HuH-7 (cell line): ENCODE measurements at regions not wholly inside any gene's neighbourhood (a gene's known extent, or its start where the extent isn't known, plus 50 kb on each side); places are given as distances from the start of the nearest gene placed in this dataset.
"Not testable (repeated sequence)": the region's sequence is repeated elsewhere in the genome, so short reads cannot be mapped to it uniquely, and the experiment has no call there.

Experiments
- DNase-seq: peaks from one replicate; pipeline ENCODE4 v3.0.0; 2011; ENCODE audit warnings: low spot score

- peak; percentile 7 for DNase-seq
These were observed 62.2 kb upstream of the FAM241A start for GRCh38 chr4:112082954-112083586.

- no peak for DNase-seq
These were observed 61.5 kb upstream of the FAM241A start for GRCh38 chr4:112083587-112084347.

DNA sequence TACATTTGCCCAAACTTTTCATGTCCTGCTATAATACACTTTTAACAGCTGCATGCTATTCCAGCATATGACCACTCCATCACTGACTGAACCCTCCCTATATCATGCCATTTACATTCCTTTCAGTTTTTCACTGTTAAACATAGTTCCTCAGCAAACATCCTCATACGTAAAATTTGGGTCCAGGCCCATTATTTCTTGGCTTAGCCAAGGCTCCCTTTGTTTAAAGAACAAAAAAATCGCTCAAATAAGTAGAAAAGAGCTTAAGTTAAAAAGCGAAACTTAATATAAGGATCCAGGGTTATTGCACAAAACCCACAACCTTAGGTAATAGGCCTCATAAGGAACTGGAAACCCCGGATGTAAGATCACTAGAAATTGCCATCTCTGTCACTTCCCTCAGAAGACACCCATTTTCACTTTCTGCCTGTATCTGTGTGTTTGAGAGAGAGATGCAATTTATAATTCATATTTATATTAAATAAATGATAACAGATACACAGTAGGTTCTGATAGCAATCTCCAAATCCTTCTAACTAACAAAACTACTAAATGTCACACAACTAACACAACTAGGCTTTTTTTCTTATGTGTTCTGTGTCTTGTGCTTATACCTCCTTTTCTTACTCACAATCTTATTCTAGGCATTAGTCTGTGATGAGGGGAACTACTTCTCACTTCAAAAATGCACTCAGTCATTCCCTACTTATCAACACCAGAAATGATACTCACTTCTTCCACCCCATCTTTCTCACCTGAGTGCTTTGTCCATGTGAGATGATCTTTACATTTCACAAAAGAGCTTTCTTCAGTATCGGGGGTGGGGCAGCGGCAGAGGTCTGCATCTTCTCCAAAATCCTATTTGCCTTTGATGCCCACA, 59.9 kb upstream of the FAM241A start:
- DNase-seq, result no peak

GRCh38 chr4:112086036-112086434, 59.2 kb upstream of the FAM241A start:
- DNase-seq, result no peak

DNA sequence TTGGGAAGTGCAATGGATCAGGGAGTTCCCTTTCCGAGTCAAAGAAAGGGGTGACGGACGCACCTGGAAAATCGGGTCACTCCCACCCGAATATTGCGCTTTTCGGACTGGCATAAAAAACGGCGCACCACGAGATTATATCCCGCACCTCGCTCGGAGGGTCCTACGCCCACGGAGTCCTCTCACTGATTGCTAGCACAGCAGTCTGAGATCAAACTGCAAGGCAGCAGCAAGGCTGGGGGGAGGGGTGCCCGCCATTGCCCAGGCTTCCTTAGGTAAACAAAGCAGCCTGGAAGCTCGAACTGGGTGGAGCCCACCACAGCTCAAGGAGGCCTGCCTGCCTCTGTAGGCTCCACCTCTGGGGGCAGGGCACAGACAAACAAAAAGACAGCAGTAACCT, 58.6 kb upstream of the FAM241A start:
- not testable (repeated sequence) for DNase-seq

DNA sequence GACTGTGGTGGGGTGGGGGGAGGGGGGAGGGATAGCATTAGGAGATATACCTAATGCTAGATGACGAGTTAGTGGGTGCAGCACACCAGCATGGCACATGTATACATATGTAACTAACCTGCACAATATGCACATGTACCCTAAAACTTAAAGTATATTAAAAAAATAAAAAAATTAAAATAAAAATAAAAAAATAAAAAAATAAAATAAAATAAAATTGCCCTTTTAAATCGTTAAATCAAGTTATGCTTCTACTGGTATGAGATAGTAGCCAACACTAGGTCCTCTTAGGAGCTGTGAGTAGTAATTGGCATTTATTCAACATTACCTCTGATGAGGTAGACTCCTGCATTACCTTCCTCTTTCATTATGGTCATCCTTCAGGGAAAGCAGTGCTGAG, 52.9 kb upstream of the FAM241A start:
- DNase-seq, result not testable (repeated sequence)

DNA sequence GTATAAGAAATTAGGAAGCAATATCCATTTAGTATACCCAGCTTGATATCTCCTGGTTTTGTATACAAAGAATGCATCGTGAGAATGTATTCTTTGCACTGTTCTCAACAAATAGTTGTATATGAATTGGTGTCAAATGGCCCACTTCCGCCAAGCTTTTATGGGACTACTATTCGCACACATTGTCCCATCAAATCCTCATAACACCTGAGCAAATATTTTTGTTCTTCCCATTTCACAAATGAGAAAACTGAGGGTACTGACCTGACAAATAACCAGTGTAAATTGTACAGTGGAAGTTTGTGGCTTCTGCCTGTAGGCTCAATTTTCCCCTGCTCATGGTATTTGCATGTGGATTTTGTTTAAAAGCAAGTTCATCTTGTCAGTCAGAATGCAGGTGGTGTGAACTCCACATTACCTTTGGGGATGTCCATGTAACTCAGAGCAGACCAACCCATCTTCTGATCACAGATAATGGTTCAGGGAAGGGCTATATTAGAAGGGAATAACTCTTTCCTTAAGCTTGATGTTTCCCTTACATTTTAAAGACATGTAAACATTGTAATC, 51.5 kb upstream of the FAM241A start:
- no peak for DNase-seq

GRCh38 chr4:112094330-112094729, 50.9 kb upstream of the FAM241A start:
- no peak for DNase-seq
